Daoy (cell line): ENCODE measurements at regions not wholly inside any gene's neighbourhood (a gene's known extent, or its start where the extent isn't known, plus 50 kb on each side); places are given as distances from the start of the nearest gene placed in this dataset.

Experiments used
- DNase-seq: peaks from one replicate; pipeline ENCODE4 v3.0.0-alpha.2; 2015; ENCODE audit warnings: low read depth

- no peak for DNase-seq
These were observed 293.9 kb upstream of the SYT4 start for GRCh38 chr18:43571078-43571689.

- no peak for DNase-seq
These were observed 294.9 kb upstream of the SYT4 start for GRCh38 chr18:43572163-43572562.

GRCh38 chr18:43574974-43575373 lies 297.7 kb upstream of the SYT4 start:
- DNase-seq = no peak

GRCh38 chr18:43578211-43578610 lies 300.9 kb upstream of the SYT4 start:
- DNase-seq = no peak

GRCh38 chr18:43578706-43579105 lies 301.4 kb upstream of the SYT4 start:
- no peak for DNase-seq

- DNase-seq = no peak
These were observed 304.7 kb upstream of the SYT4 start for GRCh38 chr18:43581936-43582519.

GRCh38 chr18:43587538-43588153 lies 310.4 kb upstream of the SYT4 start:
- DNase-seq = no peak

- no peak for DNase-seq
These were observed 311.5 kb upstream of the SYT4 start for GRCh38 chr18:43588838-43589237.

GRCh38 chr18:43589611-43590151 lies 312.4 kb upstream of the SYT4 start:
- DNase-seq = no peak

- DNase-seq = no peak
These were observed 313.1 kb upstream of the SYT4 start for GRCh38 chr18:43590182-43590903.

- DNase-seq = no peak
These were observed 315.0 kb upstream of the SYT4 start for GRCh38 chr18:43592269-43592668.

- DNase-seq = no peak
These were observed 318.9 kb upstream of the SYT4 start for GRCh38 chr18:43596105-43596712.

GRCh38 chr18:43601432-43601831 lies 324.1 kb upstream of the SYT4 start:
- DNase-seq = no peak

GRCh38 chr18:43605224-43605623 lies 327.9 kb upstream of the SYT4 start:
- no peak for DNase-seq

- no peak for DNase-seq
These were observed 329.5 kb upstream of the SYT4 start for GRCh38 chr18:43606795-43607194.

GRCh38 chr18:43620936-43621335 lies 343.6 kb upstream of the SYT4 start:
- DNase-seq = no peak

GRCh38 chr18:43622024-43622423 lies 344.7 kb upstream of the SYT4 start:
- no peak for DNase-seq

GRCh38 chr18:43625582-43625981 lies 348.3 kb upstream of the SYT4 start:
- DNase-seq = no peak

GRCh38 chr18:43627848-43628530 lies 350.7 kb upstream of the SYT4 start:
- no peak for DNase-seq

- DNase-seq = no peak
These were observed 357.7 kb upstream of the SYT4 start for GRCh38 chr18:43634994-43635393.

GRCh38 chr18:43635397-43635796 lies 358.1 kb upstream of the SYT4 start:
- DNase-seq = no peak
